HG02678 (cell line): ENCODE measurements at regions not wholly inside any gene's neighbourhood (a gene's known extent, or its start where the extent isn't known, plus 50 kb on each side); places are given as distances from the start of the nearest gene placed in this dataset.
"Not testable (repeated sequence)": the region's sequence is repeated elsewhere in the genome, so short reads cannot be mapped to it uniquely, and the experiment has no call there.

ENCODE experiments used
- ATAC-seq: cut with Tn5 transposase; IDR thresholded peaks from one replicate; pipeline ENCODE4 v1.9.1; 2021; ENCODE audit warnings: mild to moderate bottlenecking, moderate library complexity; ENCODE audit not compliant: unreplicated experiment

DNA sequence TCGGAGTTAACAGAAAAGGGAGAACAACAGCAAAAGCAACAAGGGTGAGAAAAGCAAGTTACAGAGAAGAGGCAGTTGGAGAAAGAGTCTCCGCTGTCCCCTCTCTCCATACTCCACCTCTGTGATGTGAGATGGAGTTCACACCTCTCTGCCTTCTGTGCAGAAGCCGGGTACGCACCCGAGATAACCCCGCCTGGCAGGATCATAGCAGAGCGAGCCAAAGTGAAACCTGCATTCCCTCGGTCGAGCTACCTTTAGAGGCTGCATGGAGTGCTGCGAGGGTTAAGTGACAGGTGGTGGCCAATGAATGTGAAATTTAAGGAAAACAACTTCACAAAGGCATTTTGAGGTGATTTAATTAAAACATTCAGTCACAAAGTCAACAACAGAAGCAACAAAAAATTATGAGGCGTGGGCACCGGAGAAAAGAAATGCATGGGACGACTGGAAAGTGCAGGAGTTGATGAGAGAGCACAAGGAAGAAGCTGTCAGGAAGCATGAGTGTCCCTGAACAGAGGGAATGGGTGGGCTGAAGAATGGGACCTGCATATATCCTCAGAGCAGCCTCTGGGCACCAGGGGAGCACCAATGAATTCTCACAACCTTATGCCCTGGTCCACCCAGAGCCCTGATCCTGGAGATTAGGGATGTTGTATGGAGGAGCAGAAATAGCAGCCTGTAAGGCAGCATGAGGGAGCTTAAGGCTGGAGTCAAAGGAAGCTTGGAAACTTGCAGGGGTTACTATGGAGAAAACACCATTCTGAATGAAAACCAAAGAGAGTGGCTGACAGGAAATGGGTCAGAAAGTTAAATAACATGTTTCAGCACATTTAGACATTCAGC lies 208.3 kb downstream of the EMP1 start:
- no peak for ATAC-seq

DNA sequence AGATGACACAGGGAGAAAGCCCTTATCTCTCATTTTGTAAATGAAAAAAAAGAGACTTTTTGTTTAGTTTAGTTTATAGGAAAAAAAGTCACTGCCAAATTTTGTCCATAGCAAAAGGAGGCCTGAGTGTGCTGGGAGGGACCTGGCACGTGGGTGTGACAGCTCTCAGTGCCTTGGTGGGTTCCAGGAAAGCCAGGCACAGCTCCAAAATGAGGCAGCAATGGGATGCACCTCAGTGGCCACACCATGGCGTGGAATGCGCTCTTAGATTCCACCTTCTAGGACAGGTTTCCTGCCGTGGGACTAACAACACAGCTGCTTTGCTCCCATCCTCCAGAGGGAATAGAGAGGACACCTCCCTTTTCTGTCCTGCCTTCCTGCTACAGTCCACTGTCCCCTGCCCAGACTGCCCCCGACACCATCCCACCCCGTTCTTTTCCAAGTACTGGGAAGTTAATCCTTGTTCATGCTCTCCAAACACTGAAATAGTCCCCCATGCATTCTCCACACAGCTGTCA lies 207.6 kb downstream of the EMP1 start:
- ATAC-seq, result no peak

- ATAC-seq, result not testable (repeated sequence)
These were observed 194.8 kb downstream of the EMP1 start for GRCh38 chr12:13391375-13391774.

GRCh38 chr12:13390918-13391317 lies 194.4 kb downstream of the EMP1 start:
- ATAC-seq, result no peak

DNA sequence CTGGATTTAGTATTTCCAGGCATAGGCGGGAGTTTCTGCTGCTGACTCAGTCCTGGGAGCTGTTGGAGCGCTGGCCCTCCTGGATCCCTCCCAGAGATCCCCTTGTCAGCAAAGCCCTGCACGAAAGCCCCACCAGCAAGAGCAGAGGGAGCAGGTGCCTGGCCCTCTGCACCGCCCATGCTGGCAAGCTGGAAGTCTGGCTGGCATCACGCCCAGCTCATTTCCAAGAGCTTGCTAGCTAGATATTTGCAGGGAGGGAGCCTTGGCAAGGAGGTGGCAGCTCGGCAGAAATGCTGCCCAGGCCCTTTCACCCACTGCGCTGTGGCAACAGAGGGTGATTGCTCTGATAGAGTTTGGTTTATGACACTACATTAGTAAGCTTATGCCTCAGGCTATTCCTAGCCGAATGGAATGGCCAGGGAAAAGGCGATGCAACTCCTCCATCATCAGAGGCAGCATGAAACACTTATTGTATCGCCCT lies 193.9 kb downstream of the EMP1 start:
- no peak for ATAC-seq

DNA sequence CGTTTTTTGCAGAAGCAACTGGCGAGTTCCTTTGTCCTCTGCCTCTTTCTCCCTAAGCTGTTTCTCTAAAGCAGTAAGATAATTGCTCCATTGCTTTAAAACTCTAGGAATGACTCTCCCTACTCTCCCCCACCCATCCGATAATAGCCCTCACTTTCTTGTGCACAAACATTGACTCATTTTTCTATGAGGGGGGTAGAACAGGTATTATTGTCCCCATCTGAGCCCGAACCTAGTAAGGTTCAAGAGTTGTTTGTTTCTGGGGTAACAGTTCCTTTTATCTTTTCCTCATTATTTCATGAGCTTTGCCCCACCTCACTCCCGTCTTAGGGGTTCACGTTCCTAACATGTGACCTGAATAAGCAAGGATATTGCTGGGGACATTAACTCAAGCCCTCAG lies 190.6 kb downstream of the EMP1 start:
- no peak for ATAC-seq

DNA sequence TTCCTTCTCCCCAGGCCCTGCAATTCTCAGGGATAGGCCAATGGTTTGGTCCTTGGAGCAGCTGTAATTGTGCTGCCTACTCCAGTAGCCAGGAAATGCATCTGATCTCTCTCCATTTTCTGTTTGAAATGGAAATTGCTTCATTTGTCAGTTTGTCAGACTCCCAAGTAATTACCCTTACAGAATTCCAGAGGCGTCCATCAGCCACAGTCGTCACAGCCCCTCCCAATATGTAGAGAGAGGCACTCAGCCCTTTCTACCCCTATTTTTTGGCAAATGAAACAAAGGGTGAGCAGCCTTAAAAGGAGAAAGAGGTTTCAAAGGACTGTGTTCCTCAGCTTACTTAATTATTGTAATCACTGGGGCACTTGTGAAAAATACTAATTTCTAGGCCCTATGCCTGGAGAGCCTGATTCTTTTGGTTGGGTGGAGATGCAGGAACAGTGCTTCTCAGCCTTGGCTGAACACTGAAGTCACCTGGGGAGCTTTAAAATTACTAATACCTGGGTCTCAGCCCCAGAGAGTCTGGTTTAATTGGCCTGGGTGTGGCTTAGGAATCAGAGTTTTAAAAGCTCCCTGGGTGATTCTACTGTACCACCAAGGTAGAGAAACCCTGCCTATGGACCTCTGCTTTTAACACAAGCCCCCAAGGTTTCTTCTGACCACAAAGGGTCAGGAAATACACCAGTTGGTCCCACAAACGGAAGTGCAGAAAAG lies 190.0 kb downstream of the EMP1 start:
- ATAC-seq, result no peak

DNA sequence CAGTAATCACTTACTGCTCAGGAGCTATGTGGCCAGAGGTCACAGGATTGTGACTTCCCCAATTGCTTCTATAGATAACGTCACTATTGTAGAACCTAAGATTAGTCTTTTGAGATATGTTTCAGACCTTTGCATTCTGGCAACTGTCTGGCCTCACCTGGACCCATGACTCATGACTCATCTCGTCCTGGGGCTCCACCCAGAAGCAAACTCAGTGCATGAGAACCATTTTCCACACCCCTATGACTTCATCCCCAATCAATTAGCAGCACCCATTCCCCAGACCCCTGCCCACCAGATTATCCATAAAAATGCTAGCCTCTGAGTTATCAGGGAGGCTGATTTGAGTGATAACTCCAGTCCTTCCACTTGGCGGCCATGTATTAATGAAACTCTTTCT lies 186.9 kb downstream of the EMP1 start:
- no peak for ATAC-seq

- ATAC-seq, result no peak
These were observed 183.8 kb downstream of the EMP1 start for GRCh38 chr12:13380297-13380696.

DNA sequence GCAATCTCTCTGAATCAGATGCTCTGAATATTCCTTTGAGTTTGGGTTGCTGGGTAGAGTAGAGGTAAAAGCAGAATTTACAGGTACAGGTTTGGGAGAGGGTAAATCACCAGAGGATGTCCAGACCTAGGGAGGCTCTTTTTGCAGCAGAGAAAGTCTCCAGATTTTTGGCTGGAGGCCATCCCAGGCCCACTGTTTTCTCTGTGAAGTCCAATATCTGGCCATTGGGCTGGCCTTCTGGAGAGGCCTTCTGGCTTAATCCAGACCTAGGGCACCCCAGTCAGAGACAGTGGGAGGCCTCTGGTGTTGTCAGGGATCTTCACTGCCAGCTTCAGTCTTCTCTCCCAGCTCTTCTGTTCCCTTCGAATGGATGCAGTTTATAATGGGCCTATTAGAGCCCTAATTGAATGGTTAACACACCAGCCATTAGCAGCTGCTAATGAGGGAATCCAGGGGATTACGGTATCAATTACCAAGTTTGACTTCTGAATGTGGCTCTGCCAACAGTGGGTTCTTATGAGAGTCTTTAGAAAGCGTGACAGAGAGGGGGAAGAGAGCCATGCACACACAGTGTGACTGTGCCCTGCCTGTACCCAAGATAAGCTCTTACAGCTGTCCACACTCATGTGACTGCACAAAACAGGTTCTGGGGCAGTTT lies 183.1 kb downstream of the EMP1 start:
- ATAC-seq, result no peak

DNA sequence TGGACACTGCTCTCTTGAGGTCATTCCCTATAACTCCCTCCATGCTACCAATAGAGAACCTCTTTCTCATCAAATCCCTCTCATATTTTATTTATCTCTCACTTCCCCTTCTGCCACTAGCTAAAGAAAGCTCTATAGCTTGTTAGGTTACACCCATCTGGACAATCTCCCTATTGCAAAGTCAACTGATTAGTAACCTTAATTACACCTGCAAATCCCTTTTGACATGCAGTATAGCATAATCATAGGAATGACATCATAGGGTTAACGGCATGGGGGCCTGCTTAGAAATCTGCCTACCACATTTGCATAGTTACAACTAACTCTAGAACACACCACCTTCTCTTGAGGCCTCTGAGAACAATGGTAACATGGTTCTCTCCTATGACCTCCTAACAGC lies 181.2 kb downstream of the EMP1 start:
- ATAC-seq, result no peak

DNA sequence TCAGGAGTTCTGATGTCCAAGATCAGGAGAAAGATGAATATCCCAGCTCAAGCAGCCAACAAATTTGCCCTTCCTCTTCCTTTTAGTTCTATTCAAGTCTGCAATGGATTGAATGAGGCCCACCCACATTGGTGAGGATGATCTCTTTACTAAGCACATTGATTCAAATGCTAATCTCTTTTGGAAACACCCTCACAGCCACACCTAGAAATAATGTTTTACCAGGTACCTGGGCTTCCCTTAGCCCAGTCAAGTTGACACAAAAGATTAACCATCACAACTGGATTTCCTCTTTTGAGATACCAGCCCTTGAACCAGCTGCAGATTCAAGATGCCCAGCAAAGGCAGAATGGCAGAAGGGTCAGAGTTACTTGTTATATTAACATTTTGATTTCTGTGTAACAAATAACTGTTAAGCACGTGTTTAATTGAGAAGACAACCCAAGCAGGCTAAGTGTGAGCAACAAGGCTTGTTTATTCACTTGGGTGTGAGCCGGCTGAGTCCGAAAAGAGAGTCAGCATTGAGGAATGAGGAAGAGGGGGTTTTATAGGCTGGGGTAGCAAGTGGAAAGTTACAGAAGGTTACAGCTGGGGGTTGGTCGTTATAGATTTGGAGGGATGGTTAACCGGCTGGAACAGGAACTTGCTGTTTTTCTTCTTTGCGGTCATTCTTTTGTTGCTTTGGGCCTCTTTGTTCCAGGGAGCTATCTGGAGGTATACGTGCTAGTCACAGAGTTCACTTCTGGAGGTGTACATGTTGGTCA lies 180.3 kb downstream of the EMP1 start:
- no peak for ATAC-seq

- no peak for ATAC-seq
These were observed 179.2 kb downstream of the EMP1 start for GRCh38 chr12:13375583-13376345.

GRCh38 chr12:13374793-13375192 lies 178.3 kb downstream of the EMP1 start:
- ATAC-seq, result no peak

- no peak for ATAC-seq
These were observed 177.3 kb downstream of the EMP1 start for GRCh38 chr12:13373803-13374202.

DNA sequence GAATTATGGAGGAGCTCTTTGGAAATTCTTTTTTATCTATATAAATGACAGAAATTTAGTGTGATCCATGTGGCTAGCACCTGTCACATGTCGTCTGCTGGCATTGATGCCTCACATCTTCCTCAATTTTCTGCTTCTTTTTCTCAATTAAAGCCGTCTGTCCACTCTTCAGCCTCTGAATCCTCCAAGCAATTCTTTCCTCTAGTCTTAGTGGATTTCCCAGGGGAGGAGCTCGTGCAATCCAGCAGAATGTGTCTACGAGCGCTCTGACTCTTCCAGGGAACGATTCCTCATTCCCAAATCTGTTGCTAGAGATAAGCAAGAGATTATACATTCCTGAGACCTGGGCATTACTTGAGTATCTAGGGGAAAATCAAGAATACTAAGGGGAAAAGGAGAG lies 176.6 kb downstream of the EMP1 start:
- ATAC-seq, result no peak

DNA sequence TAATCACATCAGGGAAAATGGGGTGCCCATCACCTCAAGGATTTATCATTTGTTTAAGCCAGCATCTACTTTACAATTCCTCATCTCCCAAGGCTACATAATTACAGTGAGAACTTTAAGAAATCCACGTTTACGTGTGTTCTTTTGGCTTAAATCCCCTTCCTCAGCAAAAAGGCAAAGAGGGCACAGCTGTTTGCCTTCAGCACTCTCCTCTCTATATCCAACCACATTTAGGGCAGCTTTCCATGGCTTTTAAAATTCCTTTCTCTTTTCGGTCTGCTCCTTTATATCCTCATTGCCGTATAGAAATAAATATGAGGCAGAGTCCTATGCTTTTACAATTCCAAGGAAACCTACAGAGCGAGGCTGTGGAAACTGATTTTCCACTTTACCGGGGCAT lies 175.9 kb downstream of the EMP1 start:
- no peak for ATAC-seq

DNA sequence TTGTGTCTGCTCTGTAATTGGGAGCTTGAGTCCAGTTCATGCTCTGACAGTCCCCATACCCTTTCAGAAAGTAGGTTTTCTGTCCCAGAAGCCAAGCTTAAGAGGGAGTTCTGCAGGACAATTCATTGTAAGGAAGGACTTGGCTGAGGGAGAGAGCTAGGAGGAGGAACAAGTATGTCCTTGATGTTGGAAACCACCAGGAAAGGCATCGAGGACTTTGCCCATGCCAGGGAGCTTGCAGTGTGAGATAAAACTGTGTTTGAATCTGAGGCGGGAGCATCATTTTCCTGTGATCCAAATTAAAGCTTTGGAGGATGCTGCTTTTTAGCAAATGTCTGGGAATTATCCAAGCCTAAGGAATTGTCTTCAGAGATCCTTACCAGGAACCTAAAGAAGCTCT lies 175.3 kb downstream of the EMP1 start:
- ATAC-seq, result no peak

DNA sequence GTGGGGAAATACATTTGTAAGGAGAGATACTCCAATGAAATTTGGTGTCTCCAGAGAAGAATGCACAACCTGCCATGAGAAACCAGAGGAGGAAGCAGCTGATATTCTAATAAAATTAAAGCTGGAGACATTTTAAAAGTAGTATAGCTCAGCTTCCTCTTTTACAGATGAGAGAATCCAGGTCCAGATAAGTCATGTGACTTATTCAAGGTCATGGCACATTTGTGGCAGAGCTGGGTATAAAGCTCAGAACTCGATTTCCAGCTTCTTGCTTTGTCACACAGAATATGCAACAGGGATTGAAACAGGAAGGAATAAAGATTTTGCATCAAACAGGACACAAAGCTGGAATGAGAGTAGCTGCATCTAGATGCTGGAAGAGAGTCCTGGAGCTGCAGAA lies 174.8 kb downstream of the EMP1 start:
- no peak for ATAC-seq

- ATAC-seq, result no peak
These were observed 173.0 kb downstream of the EMP1 start for GRCh38 chr12:13369474-13370056.
